GM18867 (cell line): ENCODE measurements at regions not wholly inside any gene's neighbourhood (a gene's known extent, or its start where the extent isn't known, plus 50 kb on each side); places are given as distances from the start of the nearest gene placed in this dataset.

Experiments
- ATAC-seq: cut with Tn5 transposase; IDR thresholded peaks from one replicate; pipeline ENCODE4 v1.9.1; 2021; ENCODE audit warnings: mild to moderate bottlenecking, moderate library complexity; ENCODE audit not compliant: unreplicated experiment

- ATAC-seq: no peak
Measured at GRCh38 chr10:3287572-3288445, 115.2 kb upstream of the PITRM1 start.

GRCh38 chr10:3282674-3283017 is 110.1 kb upstream of the PITRM1 start:
- ATAC-seq: no peak

- ATAC-seq: no peak
Measured at GRCh38 chr10:3281941-3282673, 109.5 kb upstream of the PITRM1 start.

- no peak for ATAC-seq
Measured at GRCh38 chr10:3278771-3279170, 106.2 kb upstream of the PITRM1 start.

- ATAC-seq: no peak
Measured at GRCh38 chr10:3277566-3277965, 105.0 kb upstream of the PITRM1 start.

GRCh38 chr10:3274414-3274813 is 101.8 kb upstream of the PITRM1 start:
- ATAC-seq: no peak

GRCh38 chr10:3273966-3274365 is 101.4 kb upstream of the PITRM1 start:
- ATAC-seq: no peak

GRCh38 chr10:3272300-3272699 is 99.7 kb upstream of the PITRM1 start:
- no peak for ATAC-seq

GRCh38 chr10:3271354-3272115 is 99.0 kb upstream of the PITRM1 start:
- no peak for ATAC-seq

- ATAC-seq: no peak
Measured at GRCh38 chr10:3270577-3271316, 98.2 kb upstream of the PITRM1 start.

GRCh38 chr10:3268025-3268424 is 95.4 kb upstream of the PITRM1 start:
- no peak for ATAC-seq

- ATAC-seq: no peak
Measured at GRCh38 chr10:3265088-3265487, 92.5 kb upstream of the PITRM1 start.

GRCh38 chr10:3264161-3264761 is 91.7 kb upstream of the PITRM1 start:
- ATAC-seq: no peak

GRCh38 chr10:3263747-3264146 is 91.2 kb upstream of the PITRM1 start:
- ATAC-seq: no peak

GRCh38 chr10:3263082-3263481 is 90.5 kb upstream of the PITRM1 start:
- ATAC-seq: no peak

GRCh38 chr10:3261921-3262320 is 89.3 kb upstream of the PITRM1 start:
- no peak for ATAC-seq

GRCh38 chr10:3260066-3260834 is 87.7 kb upstream of the PITRM1 start:
- ATAC-seq: no peak

- ATAC-seq: no peak
Measured at GRCh38 chr10:3259499-3259898, 86.9 kb upstream of the PITRM1 start.

- ATAC-seq: no peak
Measured at GRCh38 chr10:3258394-3258793, 85.8 kb upstream of the PITRM1 start.

GRCh38 chr10:3255616-3256015 is 83.0 kb upstream of the PITRM1 start:
- ATAC-seq: no peak
